Neuronal stem cell (in vitro differentiated cells): ENCODE measurements at regions not wholly inside any gene's neighbourhood (a gene's known extent, or its start where the extent isn't known, plus 50 kb on each side); places are given as distances from the start of the nearest gene placed in this dataset.

ENCODE experiments used
- DNase-seq: peaks from one replicate; pipeline ENCODE4 v3.0.0-alpha.2; 2013; ENCODE audit warnings: low spot score
- H2AFZ ChIP-seq: one replicate; pipeline ENCODE4 v1.6.1; 2013; ENCODE audit warnings: mild to moderate bottlenecking, low read length, inconsistent platforms
- H2AK5ac ChIP-seq: 2 replicates; pipeline ENCODE4 v1.6.1; 2013; ENCODE audit warnings: low read depth, mild to moderate bottlenecking, inconsistent platforms, low read length, moderate library complexity, mixed read lengths
- H2BK120ac ChIP-seq: 2 replicates; pipeline ENCODE4 v1.6.1; 2013; ENCODE audit warnings: low read depth, mild to moderate bottlenecking, inconsistent platforms, low read length, moderate library complexity, mixed read lengths
- H2BK12ac ChIP-seq: one replicate; pipeline ENCODE4 v1.6.1; 2013; ENCODE audit warnings: low read length, inconsistent platforms
- H2BK15ac ChIP-seq: 2 replicates; pipeline ENCODE4 v1.6.1; 2013; ENCODE audit warnings: mild to moderate bottlenecking, low read length, inconsistent platforms, mixed read lengths
- H2BK5ac ChIP-seq: one replicate; pipeline ENCODE4 v1.6.1; 2013; ENCODE audit warnings: inconsistent platforms, mild to moderate bottlenecking, low read length, moderate library complexity
- H3K14ac ChIP-seq: one replicate; pipeline ENCODE4 v1.6.1; 2013; ENCODE audit warnings: low read length, inconsistent platforms
- H3K18ac ChIP-seq: 2 replicates; pipeline ENCODE4 v1.6.1; 2013; ENCODE audit warnings: low read length, inconsistent platforms
- H3K23ac ChIP-seq: 2 replicates; pipeline ENCODE4 v1.6.1; 2013; ENCODE audit warnings: low read depth, mild to moderate bottlenecking, mixed read lengths, low read length, inconsistent platforms; ENCODE audit not compliant: poor library complexity
- H3K27ac ChIP-seq: replicated peaks from 3 replicates; pipeline ENCODE4 v1.5.1; 2013; ENCODE audit warnings: low read length, inconsistent platforms
- H3K27me3 ChIP-seq, 3 experiments: 2 replicates each; pipeline ENCODE4 v1.6.1; 2013; ENCODE audit warnings: low read length in 3 of 3, mild to moderate bottlenecking in 2 of 3, inconsistent platforms in 1 of 3, low read depth in 1 of 3, mixed read lengths in 1 of 3, moderate library complexity in 1 of 3; ENCODE audit not compliant: control insufficient read depth in 3 of 3, insufficient read depth in 3 of 3
- H3K36me3 ChIP-seq, 2 donors: replicated peaks in 1 of 2; 2 replicates each; pipeline ENCODE4 v1.6.1; 2013; ENCODE audit warnings: low read length in 2 of 2; ENCODE audit not compliant: control insufficient read depth in 2 of 2, insufficient read depth in 2 of 2
- H3K4ac ChIP-seq: 2 replicates; pipeline ENCODE4 v1.6.1; 2013; ENCODE audit warnings: inconsistent platforms, mild to moderate bottlenecking, low read length, moderate library complexity
- H3K4me1 ChIP-seq, 2 donors: 1 replicate in 1 of 2; 2 replicates in 1 of 2; pipeline ENCODE4 v1.6.1; 2013; ENCODE audit warnings: low read length in 2 of 2, low read depth in 1 of 2; ENCODE audit not compliant: control insufficient read depth in 2 of 2, insufficient read depth in 1 of 2
- H3K4me2 ChIP-seq: one replicate; pipeline ENCODE4 v1.6.1; 2013; ENCODE audit warnings: mild to moderate bottlenecking, low read length, inconsistent platforms; ENCODE audit not compliant: insufficient read depth, poor library complexity, severe bottlenecking
- H3K4me3 ChIP-seq, 2 donors: 2 replicates each; pipeline ENCODE4 v1.5.1; 2013; ENCODE audit warnings: low read length in 2 of 2, mild to moderate bottlenecking in 2 of 2, inconsistent platforms in 1 of 2, moderate library complexity in 1 of 2
- H3K79me1 ChIP-seq: one replicate; pipeline ENCODE4 v1.6.1; 2013; ENCODE audit warnings: low read depth, mild to moderate bottlenecking, inconsistent platforms, low read length, moderate library complexity
- H3K9ac ChIP-seq: one replicate; pipeline ENCODE4 v1.6.1; 2013; ENCODE audit warnings: mild to moderate bottlenecking, low read depth, low read length, inconsistent platforms; ENCODE audit not compliant: poor library complexity
- H3K9me3 ChIP-seq, 2 donors: replicated peaks in 1 of 2; 2 replicates each; pipeline versions ENCODE3 to v1.6.1; 2013; ENCODE audit warnings: low read length in 2 of 2, mild to moderate bottlenecking in 2 of 2, inconsistent platforms in 1 of 2, low read depth in 1 of 2, mixed read lengths in 1 of 2, moderate library complexity in 1 of 2; ENCODE audit not compliant: control insufficient read depth in 2 of 2, insufficient read depth in 1 of 2
- H4K8ac ChIP-seq: one replicate; pipeline ENCODE4 v1.6.1; 2013; ENCODE audit warnings: low read depth, mild to moderate bottlenecking, inconsistent platforms, low read length, moderate library complexity
- H4K91ac ChIP-seq: one replicate; pipeline ENCODE4 v1.6.1; 2013; ENCODE audit warnings: low read length, low read depth, mild to moderate bottlenecking, inconsistent platforms; ENCODE audit not compliant: poor library complexity
- WGBS, 2 donors: extraction: QIAGEN DNeasy Blood & Tissue Kit; methylation state at CpG; one replicate each; pipeline ENCODE4 v1.1.7; 2013; ENCODE audit warnings: missing lambda C conversion rate in 2 of 2, mixed read lengths in 1 of 2; ENCODE audit not compliant: insufficient read length in 2 of 2, insufficient replicate concordance in 1 of 2; ENCODE audit errors: extremely low coverage in 2 of 2; 5-methylcytosine and 5-hydroxymethylcytosine counted together

- no peaks in the 10 kb centered on the region for H3K27me3 ChIP-seq
These were observed 146.5 kb downstream of the SH3BGRL start for GRCh38 chrX:81348388-81348787.

GRCh38 chrX:81354954-81355353 is 153.1 kb downstream of the SH3BGRL start:
- no peak overlapping the region for H3K4ac ChIP-seq
- no peaks in the 10 kb centered on the region for H3K9me3 ChIP-seq
- H3K14ac ChIP-seq, result no peak overlapping the region
- no peak for DNase-seq
- H3K4me1 ChIP-seq, result peaks cover 0 to 2% of the 10 kb centered on the region in 2 donors
- H3K9ac ChIP-seq, result no peak overlapping the region
- H2BK15ac ChIP-seq, result no peak overlapping the region
- H2AFZ ChIP-seq, result no peak overlapping the region
- no peak overlapping the region for H3K18ac ChIP-seq
- no peak overlapping the region for H3K23ac ChIP-seq
- no peak overlapping the region for H4K91ac ChIP-seq
- no peak overlapping the region for H4K8ac ChIP-seq
- no peak overlapping the region for H2BK120ac ChIP-seq
- H2BK12ac ChIP-seq, result no peak overlapping the region
- H3K4me3 ChIP-seq, result no peak overlapping the region
- H2BK5ac ChIP-seq, result no peak overlapping the region
- H2AK5ac ChIP-seq, result no peak overlapping the region
- H3K79me1 ChIP-seq, result no peaks in the 10 kb centered on the region
- no peaks in the 10 kb centered on the region for H3K36me3 ChIP-seq
- no peak overlapping the region for H3K27ac ChIP-seq
- H3K4me2 ChIP-seq, result no peak overlapping the region
- no CpG with 5 or more reads among the region's 4 CpGs for WGBS, 2 donors
- no peaks in the 10 kb centered on the region for H3K27me3 ChIP-seq

More at GRCh38 chrX:81348388-81348787, 146.5 kb downstream of the SH3BGRL start:
- Histone ChIP-seq H2AFZ (no peak overlapping the region), H3K18ac (no peak overlapping the region), H3K27ac (no peak overlapping the region), H3K79me1 (no peaks in the 10 kb centered on the region), H3K4me1 (no peaks in the 10 kb centered on the region), H3K36me3 (no peaks in the 10 kb centered on the region), H2BK5ac (no peak overlapping the region), H3K4me2 (no peak overlapping the region), H3K14ac (no peak overlapping the region), H2BK12ac (no peak overlapping the region), H3K9ac (no peak overlapping the region), H3K4ac (no peak overlapping the region), H4K8ac (no peak overlapping the region), H2BK120ac (no peak overlapping the region), H3K23ac (no peak overlapping the region), H3K4me3 (no peak overlapping the region), H4K91ac (no peak overlapping the region), H2AK5ac (no peak overlapping the region), H2BK15ac (no peak overlapping the region), H3K9me3 (no peaks in the 10 kb centered on the region)
- WGBS, 2 donors, result no CpG with 5 or more reads among the region's 3 CpGs
- DNase-seq, result no peak

- H2BK120ac ChIP-seq, result no peak overlapping the region
These were observed 153.5 kb downstream of the SH3BGRL start for GRCh38 chrX:81355436-81355835.

GRCh38 chrX:81367291-81367690 is 165.4 kb downstream of the SH3BGRL start:
- Histone ChIP-seq H2AFZ (no peak overlapping the region), H3K4me1 (no peaks in the 10 kb centered on the region), H3K4me3 (no peak overlapping the region), H3K23ac (no peak overlapping the region), H4K8ac (no peak overlapping the region), H2BK15ac (no peak overlapping the region), H3K4me2 (no peak overlapping the region), H2BK120ac (no peak overlapping the region), H2BK12ac (no peak overlapping the region), H3K9ac (no peak overlapping the region), H3K4ac (no peak overlapping the region), H3K14ac (no peak overlapping the region), H2AK5ac (no peak overlapping the region), H3K9me3 (no peaks in the 10 kb centered on the region), H3K18ac (no peak overlapping the region), H3K27me3 (no peaks in the 10 kb centered on the region), H3K27ac (no peak overlapping the region), H3K36me3 (no peaks in the 10 kb centered on the region), H4K91ac (no peak overlapping the region), H3K79me1 (no peaks in the 10 kb centered on the region), H2BK5ac (no peak overlapping the region)
- no peak for DNase-seq
- WGBS, 2 donors, result no CpG with 5 or more reads among the region's 3 CpGs

More at GRCh38 chrX:81355436-81355835, 153.5 kb downstream of the SH3BGRL start:
- H4K8ac ChIP-seq, result no peak overlapping the region
- no peaks in the 10 kb centered on the region for H3K79me1 ChIP-seq
- H3K18ac ChIP-seq, result no peak overlapping the region
- no peak overlapping the region for H4K91ac ChIP-seq
- DNase-seq, result no peak
- H3K27me3 ChIP-seq, result no peaks in the 10 kb centered on the region
- no peak overlapping the region for H3K27ac ChIP-seq
- H2AK5ac ChIP-seq, result no peak overlapping the region
- no peak overlapping the region for H3K4me2 ChIP-seq
- WGBS, 2 donors, result no CpG with 5 or more reads among the region's 4 CpGs
- H2AFZ ChIP-seq, result no peak overlapping the region
- no peaks in the 10 kb centered on the region for H3K36me3 ChIP-seq
- H2BK15ac ChIP-seq, result no peak overlapping the region
- H3K4me1 ChIP-seq, result peaks cover 0 to 2% of the 10 kb centered on the region in 2 donors
- no peaks in the 10 kb centered on the region for H3K9me3 ChIP-seq
- H2BK5ac ChIP-seq, result no peak overlapping the region
- H3K14ac ChIP-seq, result no peak overlapping the region
- no peak overlapping the region for H2BK12ac ChIP-seq
- no peak overlapping the region for H3K23ac ChIP-seq
- H3K4me3 ChIP-seq, result no peak overlapping the region
- no peak overlapping the region for H3K9ac ChIP-seq
- no peak overlapping the region for H3K4ac ChIP-seq
